GM06990 (cell line): ENCODE measurements at regions not wholly inside any gene's neighbourhood (a gene's known extent, or its start where the extent isn't known, plus 50 kb on each side); places are given as distances from the start of the nearest gene placed in this dataset.

Experiments
- DNase-seq: peaks from one replicate; pipeline ENCODE4 v3.0.0-alpha.2; 2011; ENCODE audit not compliant: insufficient read length; ENCODE audit errors: extremely low read depth
- H3K27me3 ChIP-seq: replicated peaks from 2 replicates; pipeline ENCODE4 v1.6.0; 2011; ENCODE audit warnings: low read length; ENCODE audit not compliant: control insufficient read depth, insufficient read depth
- H3K36me3 ChIP-seq: 2 replicates; pipeline ENCODE4 v1.5.1; 2011; ENCODE audit warnings: low read length; ENCODE audit not compliant: control insufficient read depth, insufficient read depth
- H3K4me3 ChIP-seq: replicated peaks from 2 replicates; pipeline ENCODE4 v1.5.1; 2011; ENCODE audit warnings: low read depth, mild to moderate bottlenecking, control low read depth, low read length
- CTCF ChIP-seq: IDR thresholded peaks from 2 replicates; pipeline ENCODE4 v1.5.1; 2011; ENCODE audit warnings: low read length, control low read depth, mild to moderate bottlenecking, inconsistent platforms; ENCODE audit not compliant: insufficient read depth, poor library complexity, severe bottlenecking

- no peak for DNase-seq
- Histone ChIP-seq H3K36me3 (no peaks in the 10 kb centered on the region), H3K27me3 (no peaks in the 10 kb centered on the region), H3K4me3 (no peak overlapping the region)
- no peak for TF ChIP-seq CTCF
These were observed 225.0 kb downstream of the SEC16B start for GRCh38 chr1:177744906-177745305.

- H3K36me3 ChIP-seq, result no peaks in the 10 kb centered on the region
- TF ChIP-seq CTCF, result no peak
- H3K27me3 ChIP-seq, result no peaks in the 10 kb centered on the region
- DNase-seq, result no peak
- H3K4me3 ChIP-seq, result no peak overlapping the region
These were observed 228.4 kb downstream of the SEC16B start for GRCh38 chr1:177741476-177741875.

GRCh38 chr1:177739780-177740179 is 230.1 kb downstream of the SEC16B start:
- no peak overlapping the region for H3K4me3 ChIP-seq
- H3K36me3 ChIP-seq, result no peaks in the 10 kb centered on the region
- DNase-seq, result no peak
- TF ChIP-seq CTCF, result no peak
- H3K27me3 ChIP-seq, result no peaks in the 10 kb centered on the region

GRCh38 chr1:177737456-177737855 is 232.4 kb downstream of the SEC16B start:
- Histone ChIP-seq H3K27me3 (no peaks in the 10 kb centered on the region), H3K36me3 (no peaks in the 10 kb centered on the region), H3K4me3 (no peak overlapping the region)
- no peak for TF ChIP-seq CTCF
- no peak for DNase-seq

DNA sequence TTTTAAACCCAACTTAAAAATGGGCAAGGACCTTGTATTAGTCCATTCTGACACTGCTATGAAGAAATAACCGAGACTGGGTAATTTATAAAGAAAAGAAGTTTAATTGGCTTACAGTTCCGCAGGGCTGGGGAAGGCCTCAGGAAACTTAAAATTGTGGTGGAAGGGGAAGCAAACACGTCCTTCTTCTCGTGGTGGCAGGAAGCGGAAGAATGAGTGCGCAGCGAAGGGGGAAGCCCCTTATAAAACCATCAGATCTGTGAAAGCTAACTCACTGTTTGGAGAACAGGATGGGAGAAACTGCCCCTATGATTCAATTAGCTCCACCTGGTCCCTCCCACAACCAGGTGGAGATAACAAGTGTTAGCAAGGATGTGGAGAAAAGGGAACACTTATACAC is 237.7 kb downstream of the SEC16B start:
- TF ChIP-seq CTCF, result no peak
- H3K36me3 ChIP-seq, result no peaks in the 10 kb centered on the region
- DNase-seq, result no peak
- no peaks in the 10 kb centered on the region for H3K27me3 ChIP-seq
- no peak overlapping the region for H3K4me3 ChIP-seq

GRCh38 chr1:177729646-177730045 is 240.2 kb downstream of the SEC16B start:
- Histone ChIP-seq H3K36me3 (no peaks in the 10 kb centered on the region), H3K4me3 (no peak overlapping the region), H3K27me3 (no peaks in the 10 kb centered on the region)
- TF ChIP-seq CTCF, result no peak
- DNase-seq, result no peak
